ENCODE measurements at regions not wholly inside any gene's neighbourhood (a gene's known extent, or its start where the extent isn't known, plus 50 kb on each side); places are given as distances from the start of the nearest gene placed in this dataset.
"Not testable (repeated sequence)": the region's sequence is repeated elsewhere in the genome, so short reads cannot be mapped to it uniquely, and the experiment has no call there.

DNA sequence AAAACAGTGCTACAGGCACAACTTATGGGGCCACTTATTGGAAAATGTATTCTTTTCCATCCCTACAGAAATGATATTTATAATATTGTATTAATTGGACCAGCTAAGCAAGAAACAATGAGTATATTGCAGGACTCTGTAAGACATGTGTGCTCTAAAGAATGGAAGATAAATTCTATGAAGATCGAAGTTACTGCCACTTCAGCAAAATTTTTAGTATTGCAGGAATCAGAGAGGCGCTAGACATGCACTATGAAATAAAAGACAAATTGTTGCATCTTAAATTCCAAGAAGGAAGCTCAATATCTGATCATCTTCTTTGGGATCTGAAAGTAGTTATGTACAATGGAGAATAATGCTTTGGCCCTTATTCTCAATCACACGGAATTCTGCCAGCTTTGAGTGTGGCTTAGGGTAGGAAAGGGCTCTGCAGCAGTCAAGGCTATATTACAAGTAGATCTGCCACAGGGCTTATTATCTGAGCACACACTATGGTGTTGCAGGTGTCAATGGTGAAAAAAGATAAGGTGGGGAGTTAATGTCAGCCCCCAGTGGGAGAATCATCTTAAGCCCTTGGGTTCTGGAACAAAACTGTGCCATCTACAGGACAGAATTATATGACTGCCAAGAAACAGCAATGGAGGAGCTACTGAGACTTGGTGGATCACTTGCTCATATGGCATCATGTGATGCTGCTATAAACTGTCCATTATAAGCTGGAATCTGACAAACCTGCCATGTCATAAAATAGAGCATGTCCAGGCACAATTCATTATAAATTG lies 334.0 kb upstream of the NDST3 start:
- DNase-seq, result peak in 1 of 2 experiments; percentile 5

DNA sequence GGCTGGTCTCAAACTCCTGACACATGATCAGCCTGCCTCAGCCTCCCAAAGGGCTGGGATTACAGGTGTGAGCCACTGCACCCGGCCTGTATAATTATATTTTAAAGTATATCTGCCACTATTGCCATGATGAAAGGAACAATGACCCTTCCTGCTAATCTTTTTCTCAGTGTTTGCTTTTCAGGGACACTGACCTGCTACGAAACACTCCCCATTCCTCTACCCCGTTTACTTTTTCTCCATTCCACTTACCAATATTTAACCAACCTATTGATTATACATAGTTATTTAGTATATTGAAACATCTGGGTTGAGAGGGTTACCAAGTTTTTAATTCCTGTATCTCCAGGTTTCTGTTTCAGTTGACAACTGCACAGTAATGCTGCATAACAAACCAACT lies 331.9 kb upstream of the NDST3 start:
- no peak for DNase-seq

DNA sequence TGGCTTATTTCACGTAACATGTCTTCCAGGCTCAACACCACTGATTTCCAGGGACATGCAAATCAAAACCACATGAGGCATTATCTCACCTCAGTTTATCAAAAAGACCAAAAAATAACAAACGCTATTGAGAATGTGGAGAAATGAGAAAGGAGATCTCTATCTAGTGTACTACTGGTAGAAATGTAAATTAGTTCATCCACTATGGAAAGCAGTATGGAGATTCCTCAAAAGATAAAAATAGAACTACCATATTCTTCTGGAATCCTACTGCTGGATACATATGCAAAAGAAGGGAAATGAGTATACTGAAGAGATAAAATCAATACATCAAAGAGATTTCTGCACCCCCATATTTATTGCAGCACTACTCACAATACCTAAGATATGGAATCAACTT lies 329.6 kb upstream of the NDST3 start:
- no peak for DNase-seq

DNA sequence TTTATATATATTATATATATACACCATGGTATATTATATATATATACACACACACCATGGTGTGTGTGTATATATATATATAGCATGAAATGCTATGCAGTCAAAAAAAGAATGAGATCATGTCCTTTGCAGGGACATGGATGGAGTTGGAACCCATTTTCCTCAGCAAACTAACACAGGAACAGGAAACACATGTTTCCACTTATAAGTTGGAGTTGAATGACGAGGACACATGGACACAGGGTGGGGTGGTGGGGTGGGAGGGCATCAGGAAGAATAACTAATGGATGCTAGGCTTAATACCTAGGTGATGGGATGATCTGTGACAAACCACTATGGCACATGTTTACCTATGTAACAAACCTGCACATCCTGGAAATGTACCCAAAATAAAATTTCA lies 293.6 kb upstream of the NDST3 start:
- DNase-seq, result no peak

DNA sequence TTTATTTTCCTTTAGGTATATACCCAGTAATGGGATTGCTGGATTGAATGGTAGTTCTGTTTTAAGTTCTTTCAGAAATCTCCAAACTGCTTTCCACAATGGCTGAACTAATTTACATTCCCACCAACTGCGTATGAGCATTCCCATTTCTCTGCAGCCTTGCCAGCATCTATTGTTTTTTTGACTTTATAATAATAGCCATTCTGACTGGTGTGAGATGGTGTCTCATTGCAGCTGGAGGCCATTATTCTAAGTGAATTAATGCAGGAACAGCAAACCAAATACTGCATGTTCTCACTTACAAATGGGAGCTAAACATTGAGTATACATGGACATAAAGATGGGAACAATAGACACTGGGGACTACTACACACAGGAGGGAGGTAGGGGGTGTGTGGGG lies 288.9 kb upstream of the NDST3 start:
- not testable (repeated sequence) for DNase-seq

DNA sequence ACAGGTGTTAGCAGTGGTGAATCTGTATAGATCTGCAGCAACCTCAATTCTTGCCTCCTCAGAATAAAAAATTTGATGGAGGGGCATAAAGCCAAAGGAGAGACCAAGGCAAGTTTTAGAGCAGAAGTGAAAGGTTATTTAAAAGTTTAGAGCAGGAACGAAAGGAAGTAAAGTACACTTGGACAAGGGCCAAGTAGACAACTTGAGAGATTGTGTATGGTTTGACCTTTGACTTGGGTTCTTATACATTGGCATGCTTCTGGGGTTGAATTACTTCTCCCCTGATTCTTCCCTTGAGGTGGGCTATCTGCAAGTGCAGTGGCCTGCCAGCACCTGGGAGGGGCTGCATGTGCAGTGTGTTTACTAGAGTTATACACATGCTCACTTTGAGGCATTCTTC lies 278.8 kb upstream of the NDST3 start:
- DNase-seq, result no peak

DNA sequence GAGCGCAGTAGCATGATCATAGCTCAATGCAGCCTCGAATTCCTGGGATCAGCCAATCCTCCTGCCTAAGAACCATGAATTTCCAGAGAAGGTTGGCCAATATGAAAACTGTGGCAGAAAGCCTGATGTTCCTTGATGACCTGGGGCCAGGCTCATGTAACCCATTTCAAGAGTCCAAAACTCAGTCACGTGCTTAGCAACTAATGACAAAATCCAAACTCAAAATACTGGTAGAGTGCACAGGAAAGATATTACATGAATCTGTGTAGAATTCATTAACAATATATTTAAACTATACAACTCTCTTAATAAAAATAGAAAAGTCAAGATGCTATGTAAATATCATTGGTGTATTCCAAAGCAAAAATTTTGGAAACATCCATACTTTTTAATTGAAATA lies 265.7 kb upstream of the NDST3 start:
- DNase-seq, result no peak

DNA sequence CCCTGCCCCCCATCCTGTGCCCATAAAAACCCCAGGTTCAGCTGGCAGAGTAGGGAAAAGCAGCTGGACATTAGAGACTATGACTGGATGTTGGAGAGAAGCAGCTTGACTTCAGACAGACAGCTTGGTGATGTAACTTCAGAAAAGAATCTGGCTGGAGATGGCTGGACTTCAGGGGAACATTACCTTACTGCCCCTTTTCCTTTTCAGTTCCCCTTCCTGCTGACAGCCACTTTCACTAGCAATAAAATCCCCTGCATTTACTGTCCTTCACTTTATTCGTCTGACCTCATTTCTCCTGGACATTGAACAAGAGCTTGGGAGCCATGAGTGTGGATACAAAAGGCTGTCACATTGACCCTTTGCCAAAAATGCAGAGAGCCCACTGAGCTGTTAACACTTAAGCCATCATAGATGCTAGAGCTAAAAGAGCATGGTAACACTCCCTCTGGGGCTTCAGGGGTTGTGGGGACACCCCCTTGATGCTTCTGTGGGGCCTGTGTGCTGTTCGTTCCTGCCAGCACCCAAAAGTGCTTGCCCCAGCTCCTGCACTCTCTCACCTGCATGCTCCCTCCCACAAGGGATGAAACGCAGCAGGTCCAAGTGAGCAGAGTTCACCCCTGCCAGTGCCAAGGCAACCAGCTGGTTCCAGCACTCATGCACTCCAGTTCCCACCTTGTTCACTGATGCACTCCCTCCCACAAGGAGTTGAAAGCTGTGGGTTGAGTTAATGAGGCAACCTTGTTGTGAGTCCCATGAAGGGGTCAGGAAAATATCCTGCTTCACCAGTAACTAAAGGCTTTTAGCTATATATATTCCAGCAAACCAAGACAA lies 263.8 kb upstream of the NDST3 start:
- DNase-seq, result no peak

DNA sequence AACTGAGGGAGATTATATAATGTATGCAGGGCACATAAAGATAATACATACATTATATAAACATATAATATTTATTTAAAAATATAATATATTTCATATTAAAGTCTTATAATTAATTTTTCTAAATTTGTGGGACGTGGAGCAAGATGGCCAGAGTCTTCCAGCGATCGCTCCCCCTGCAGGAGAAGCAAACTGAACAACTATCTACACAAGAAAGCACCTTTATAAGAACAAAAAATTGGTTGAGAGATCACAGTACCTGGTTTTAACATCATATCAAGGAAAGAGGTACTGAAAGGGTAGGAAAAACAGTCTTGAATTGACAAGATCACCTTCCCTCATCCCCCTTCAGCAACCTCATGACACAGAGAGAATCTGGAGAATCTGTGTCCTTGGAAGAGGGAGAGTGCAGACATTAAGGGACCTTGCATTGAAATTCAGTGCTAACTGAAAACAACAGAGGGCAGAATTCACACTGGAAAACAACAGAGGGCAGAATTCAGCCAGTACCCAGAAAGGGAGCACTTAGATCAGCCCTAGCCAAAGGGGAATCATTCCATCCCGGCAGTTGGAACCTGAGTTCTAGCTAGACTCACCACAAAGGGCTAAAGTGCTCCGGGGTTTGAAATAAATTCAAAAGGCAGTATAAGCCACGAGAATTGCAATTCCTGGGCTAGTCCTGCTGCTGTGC lies 262.5 kb upstream of the NDST3 start:
- no peak for DNase-seq

DNA sequence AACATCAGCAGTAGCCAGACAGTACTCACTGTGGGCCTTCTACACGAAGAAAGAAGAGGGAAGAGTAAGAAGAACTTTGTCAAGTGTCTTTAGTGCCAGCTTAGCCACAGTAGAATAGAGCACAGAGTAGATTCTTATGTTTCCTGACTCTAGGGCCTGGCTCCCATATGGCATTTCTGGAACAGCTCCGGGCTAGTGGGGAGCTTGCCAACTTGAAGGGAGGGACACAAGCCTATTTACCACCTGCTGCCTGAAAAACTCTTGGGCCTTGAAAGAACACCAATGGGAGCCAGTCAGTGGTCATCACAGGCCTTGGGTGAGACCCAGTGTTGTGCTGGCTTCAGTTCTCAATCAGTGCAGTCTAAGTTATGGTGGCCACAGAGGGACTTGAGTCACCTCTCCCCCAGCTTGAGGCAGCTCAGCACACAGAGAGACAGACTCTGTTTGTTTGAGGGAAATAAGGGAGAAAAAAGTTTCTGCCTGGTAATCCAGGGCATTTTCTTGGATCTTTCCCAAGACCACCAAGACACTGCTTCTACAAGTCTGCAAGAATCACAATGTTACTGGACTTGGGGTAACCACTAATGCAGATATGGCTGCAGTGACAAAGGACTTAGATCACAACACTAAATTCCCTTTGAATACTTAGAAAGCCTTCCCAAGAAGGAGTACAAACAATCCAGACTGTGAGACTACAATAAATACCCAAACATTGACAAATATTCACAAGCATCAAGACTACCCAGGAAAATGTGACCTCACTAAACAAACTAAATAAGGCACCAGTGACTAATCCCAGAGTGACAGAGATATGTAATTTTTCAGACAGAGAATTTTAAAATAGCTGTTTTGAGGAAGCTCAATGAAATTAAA lies 261.0 kb upstream of the NDST3 start:
- no peak for DNase-seq

DNA sequence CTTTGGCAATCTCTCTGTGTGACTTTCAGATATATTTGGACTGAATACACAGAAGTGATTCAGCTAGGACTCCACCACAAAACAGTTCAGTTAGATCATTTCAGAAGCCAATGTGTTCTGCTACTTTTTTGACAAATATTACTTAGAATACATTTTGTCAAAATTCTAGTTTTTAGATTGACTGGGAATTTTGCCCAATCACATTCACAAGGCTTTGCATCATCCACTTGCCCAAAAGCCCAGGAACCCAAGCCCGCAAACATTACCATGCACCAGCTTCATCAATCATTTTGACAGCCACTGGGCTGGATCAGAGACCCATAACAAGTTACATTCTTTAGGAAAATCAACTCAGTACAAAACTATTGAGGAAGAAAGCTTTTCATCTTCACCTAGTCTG lies 256.6 kb upstream of the NDST3 start:
- DNase-seq, result no peak

DNA sequence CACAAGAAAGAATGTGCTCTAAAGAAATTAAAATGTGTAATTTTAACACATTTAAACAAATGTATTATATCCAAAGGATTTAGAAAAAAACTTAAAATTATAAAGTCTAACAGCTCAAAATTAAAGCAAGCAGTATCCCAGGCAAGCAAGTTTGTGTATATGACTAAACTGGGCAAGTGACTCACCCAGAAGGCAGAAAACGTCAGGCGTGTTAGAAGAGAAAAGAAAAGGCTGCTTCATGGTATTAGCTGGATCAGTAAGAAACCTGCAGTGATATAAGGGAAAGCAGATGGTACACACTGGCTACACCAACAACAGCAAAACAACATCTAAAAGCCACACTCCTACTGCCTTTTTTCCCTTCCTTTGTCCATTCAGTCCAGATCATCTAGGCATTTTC lies 250.6 kb upstream of the NDST3 start:
- DNase-seq, result no peak

DNA sequence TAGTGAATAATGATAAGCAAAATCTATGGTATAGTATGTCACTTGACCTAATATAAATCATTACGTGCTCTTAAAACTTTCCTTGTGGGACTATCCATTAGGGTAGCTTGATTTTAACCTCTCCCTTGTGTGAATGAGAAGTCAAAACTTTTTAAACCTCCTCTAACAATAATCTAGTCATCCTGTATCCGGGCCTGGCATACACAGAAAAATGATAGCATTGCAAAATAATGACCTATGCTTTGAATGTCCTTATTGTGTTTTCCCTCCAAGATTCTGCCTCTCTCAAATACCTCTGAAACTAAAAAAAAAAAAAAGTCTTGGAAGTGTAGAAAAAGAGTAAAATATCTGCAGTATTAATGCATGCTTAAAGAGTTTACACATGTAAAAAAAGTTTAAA lies 250.0 kb upstream of the NDST3 start:
- no peak for DNase-seq

DNA sequence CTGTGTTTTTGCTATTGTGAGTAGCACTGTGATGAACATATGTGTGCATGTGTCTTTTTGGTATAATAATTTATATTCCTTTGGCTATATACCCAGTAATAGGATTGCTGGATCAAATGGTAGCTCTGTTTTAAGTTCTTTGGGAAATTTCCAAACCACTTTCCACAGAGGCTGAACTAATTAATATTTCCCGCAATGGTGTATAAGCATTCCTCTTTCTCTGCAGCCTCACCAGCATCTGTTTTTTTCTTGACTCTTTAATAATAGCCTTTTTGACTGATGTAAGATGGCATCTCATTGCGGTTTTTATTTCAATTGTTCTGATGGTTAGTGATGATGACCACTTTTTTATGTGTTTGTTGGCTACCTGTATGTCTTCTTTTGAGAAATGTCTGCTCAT lies 247.7 kb upstream of the NDST3 start:
- DNase-seq, result no peak

DNA sequence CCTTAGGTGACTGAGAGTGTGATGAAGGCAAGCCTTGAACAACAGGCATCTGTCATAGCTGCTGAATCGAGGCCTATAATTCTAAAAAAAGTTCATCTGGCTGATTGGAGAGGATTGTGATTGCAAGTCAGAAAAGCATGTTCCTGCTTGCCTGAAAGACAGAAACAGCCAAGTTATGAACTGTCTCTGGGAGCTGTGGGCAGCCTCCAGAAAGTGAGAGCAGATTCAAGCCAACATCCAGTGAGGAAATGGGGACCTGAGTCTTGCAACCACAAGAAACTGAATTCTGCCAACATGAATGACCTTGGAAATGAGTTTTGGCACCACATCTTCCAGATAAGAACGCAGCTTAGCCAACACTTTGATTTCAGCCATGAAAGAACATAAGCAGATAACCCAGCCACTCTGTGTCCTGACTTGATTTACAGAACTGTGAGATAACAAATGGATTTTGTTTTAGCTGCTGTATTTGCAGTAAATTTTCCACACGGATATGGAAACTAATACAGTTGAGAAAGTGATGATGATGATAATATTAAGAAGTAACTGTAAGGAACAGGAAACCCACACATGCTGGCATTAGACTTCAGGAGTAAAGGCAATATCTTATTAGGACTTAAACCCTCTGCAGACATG lies 240.3 kb upstream of the NDST3 start:
- DNase-seq, result no peak

DNA sequence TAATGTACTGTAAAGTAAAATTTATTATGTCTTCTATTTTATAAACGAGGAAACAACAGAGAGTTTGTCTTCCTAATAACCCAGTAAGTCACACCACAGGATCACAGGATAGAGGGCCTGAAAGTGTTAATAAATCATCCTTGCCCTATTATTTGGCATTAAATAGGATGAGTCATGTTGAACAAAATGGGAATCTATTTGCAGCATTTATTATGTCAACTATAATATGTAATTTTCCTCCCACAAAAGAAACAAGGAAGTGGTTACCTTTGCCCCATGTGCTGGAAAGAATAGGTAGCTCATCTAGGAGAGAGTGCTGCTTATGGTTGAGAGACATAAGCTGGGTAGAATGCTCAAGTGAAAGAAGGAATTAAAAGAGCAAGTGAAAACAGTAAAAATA lies 237.6 kb upstream of the NDST3 start:
- DNase-seq, result no peak

DNA sequence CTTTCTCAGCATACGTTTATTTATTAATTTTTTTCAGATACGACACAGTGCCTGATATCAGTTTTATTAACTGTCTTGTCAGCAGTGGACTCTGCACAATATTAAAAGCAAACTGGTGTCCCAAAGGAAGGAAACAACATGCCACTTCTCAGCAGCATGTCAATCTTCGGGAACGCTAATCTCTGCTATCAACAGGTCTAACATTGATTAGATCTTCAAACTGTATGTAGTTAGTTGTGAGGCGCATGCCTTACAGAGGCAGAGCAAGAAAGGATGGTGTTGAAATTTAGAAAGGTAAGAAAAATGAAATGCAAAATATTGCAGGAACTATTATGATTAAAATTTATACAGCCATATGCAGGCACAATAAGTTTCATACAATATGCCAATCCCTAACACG lies 233.7 kb upstream of the NDST3 start:
- DNase-seq, result no peak

DNA sequence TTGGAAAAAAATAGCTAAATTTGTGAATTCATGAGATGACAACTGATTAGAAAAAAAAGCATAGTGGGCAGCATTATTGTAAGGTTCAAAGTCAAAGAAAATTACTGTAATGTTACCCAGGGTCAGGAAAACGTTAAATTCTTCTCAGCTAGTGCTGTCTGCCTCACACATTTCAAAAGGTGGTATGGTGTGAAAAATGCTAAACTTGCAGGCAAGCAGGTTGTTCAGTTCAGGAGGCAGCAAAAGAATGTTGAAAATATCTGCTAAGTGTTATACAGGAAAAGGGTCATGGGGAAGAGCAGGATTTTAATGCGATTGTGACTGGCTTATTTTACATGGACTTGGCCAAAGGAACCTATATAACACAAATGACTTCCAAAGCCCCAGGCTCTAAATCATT lies 232.5 kb upstream of the NDST3 start:
- no peak for DNase-seq

DNA sequence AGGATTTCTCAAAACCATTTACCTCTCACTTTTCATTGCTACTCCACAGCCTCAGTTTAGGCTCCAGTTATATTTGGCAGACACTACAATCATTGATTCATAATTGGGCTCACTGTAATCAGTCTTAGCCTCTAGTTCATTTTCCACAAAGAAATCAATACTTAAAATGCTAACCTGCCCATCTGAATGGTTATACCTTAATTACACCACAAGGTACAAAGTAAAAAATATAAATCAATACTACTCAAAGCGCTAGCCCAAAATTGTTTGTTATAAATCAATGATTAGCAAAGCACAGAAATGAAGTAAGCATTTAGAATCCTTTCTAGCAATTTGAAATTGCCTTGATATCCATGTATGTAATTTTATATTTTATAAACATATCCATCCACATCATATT lies 222.6 kb upstream of the NDST3 start:
- no peak for DNase-seq

DNA sequence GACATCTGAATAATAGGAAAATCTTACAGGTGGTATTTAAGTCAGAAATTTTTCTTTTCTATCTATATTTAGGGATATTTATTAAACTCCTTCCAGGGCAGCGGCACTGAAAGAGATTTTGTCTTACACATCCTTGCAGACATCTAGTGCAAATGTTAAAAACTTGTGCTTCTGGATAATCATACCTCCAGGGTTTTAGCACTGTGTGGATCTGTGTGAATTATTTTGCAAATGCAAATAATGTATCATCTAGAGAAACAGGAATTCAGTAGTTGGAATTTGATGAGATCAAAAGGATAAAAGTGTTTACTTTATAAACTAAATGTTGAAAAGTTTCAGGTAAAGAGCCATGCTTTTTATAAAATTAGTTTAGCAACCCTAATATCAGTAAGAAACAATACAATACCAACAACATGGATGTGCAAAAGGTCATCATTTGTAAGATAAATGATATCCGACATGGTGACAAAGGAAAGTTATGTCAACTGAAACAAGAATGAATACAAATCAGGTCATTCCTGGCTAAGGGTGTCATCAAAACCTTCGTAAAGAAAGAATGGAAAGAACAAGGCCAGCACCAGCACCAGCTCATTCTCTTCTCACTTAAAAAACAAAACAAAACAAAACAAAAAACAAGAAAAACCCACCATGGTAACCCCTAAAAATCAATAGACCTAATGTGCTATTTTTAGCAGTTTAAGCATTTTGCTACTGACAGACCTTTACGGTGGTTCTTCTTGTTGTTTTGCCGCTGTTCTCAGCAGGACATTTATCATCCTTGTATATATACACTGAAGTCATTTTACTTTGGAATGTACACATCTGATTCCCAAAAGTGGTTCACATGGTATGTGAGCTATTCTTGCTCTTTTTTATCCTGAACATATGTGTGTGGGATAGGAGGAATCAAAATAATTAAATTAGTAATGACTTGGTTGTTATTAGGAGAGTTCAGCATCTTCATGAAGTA lies 219.7 kb upstream of the NDST3 start:
- no peak for DNase-seq

DNA sequence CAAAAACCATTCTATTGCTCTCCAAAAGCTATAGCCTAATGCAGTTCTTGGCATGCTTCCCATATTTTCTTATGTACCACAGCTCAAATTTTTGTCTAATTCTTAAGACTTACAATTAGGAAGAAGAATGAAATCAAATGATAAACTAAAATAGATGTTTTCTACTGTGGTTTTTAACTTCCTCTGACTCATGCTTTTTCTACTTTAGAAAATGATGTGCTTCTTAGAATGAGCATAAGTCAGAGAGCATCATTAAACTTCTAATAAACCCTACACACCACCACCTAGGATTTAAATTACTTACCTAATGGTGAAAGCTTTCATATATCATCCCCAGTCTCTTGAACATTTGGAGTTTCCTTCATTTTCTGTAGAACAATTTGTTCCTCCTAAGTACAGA lies 217.0 kb upstream of the NDST3 start:
- no peak for DNase-seq

All from SW 1271 (cell line).